GM23338 (cell line): ENCODE measurements at regions not wholly inside any gene's neighbourhood (a gene's known extent, or its start where the extent isn't known, plus 50 kb on each side); places are given as distances from the start of the nearest gene placed in this dataset.

Experiments used
- ATAC-seq: fragments of 200-7000 bp; cut with Tn5 transposase; 3 replicates; pipeline ENCODE4 v1.9.1; 2020
- DNase-seq: peaks from one replicate; pipeline ENCODE4 v3.0.0-alpha.2; 2015; ENCODE audit warnings: low spot score
- H2AFZ ChIP-seq: fragments of 200-600 bp; sonication (generic); 2 replicates; pipeline ENCODE4 v1.8.0; 2016; ENCODE audit warnings: antibody characterized with exemption, mild to moderate bottlenecking, moderate library complexity
- H3F3A ChIP-seq: fragments of 200-600 bp; sonication (generic); replicated peaks from 2 replicates; pipeline ENCODE4 v1.8.0; 2017; ENCODE audit warnings: antibody characterized with exemption, mixed run types, low read depth
- H3K27ac ChIP-seq: fragments of 200-600 bp; sonication (generic); 2 replicates; pipeline ENCODE4 v1.6.1; 2016; ENCODE audit warnings: low read depth
- H3K27me3 ChIP-seq: fragments of 200-600 bp; sonication (generic); 2 replicates; pipeline ENCODE4 v1.8.0; 2016; ENCODE audit warnings: mild to moderate bottlenecking, mixed run types, moderate library complexity; ENCODE audit not compliant: insufficient read depth
- H3K36me3 ChIP-seq: fragments of 200-600 bp; sonication (generic); 2 replicates; pipeline ENCODE4 v1.8.0; 2016; ENCODE audit warnings: mild to moderate bottlenecking; ENCODE audit not compliant: insufficient read depth
- H3K4me1 ChIP-seq: fragments of 200-600 bp; sonication (generic); 2 replicates; pipeline ENCODE4 v1.8.0; 2016; ENCODE audit warnings: mild to moderate bottlenecking, moderate library complexity; ENCODE audit not compliant: insufficient read depth
- H3K4me2 ChIP-seq: fragments of 200-600 bp; sonication (generic); 2 replicates; pipeline ENCODE4 v1.7.1; 2017; ENCODE audit warnings: mixed run types
- H3K4me3 ChIP-seq: fragments of 200-600 bp; sonication (generic); 2 replicates; pipeline ENCODE4 v1.6.1; 2016; ENCODE audit warnings: mixed run types
- H3K79me2 ChIP-seq: fragments of 200-600 bp; sonication (generic); replicated peaks from 2 replicates; pipeline ENCODE4 v1.8.0; 2017; ENCODE audit warnings: mild to moderate bottlenecking; ENCODE audit not compliant: insufficient read depth
- H3K9me2 ChIP-seq: fragments of 200-600 bp; sonication (generic); 2 replicates; pipeline ENCODE4 v1.8.0; 2017; ENCODE audit not compliant: insufficient read depth
- H4K20me1 ChIP-seq: fragments of 200-600 bp; sonication (generic); replicated peaks from 2 replicates; pipeline ENCODE4 v1.8.0; 2017; ENCODE audit warnings: mild to moderate bottlenecking; ENCODE audit not compliant: insufficient read depth
- H3K27ac Mint-ChIP-seq: 2 replicates; pipeline ENCODE4 v1.8.0; 2020; ENCODE audit warnings: inconsistent platforms, mild to moderate bottlenecking, moderate library complexity, mixed read lengths
- H3K27me3 Mint-ChIP-seq: 3 replicates; pipeline ENCODE4 v1.8.0; 2022; ENCODE audit warnings: low read depth, mild to moderate bottlenecking, moderate library complexity, mixed read lengths, inconsistent platforms; ENCODE audit not compliant: insufficient read depth, poor library complexity
- H3K36me3 Mint-ChIP-seq: 3 replicates; pipeline ENCODE4 v1.8.0; 2021; ENCODE audit warnings: low read depth, mild to moderate bottlenecking, inconsistent platforms, moderate library complexity, mixed read lengths
- H3K4me1 Mint-ChIP-seq: 3 replicates; pipeline ENCODE4 v1.8.0; 2020; ENCODE audit warnings: mild to moderate bottlenecking, inconsistent platforms, mixed read lengths
- H3K4me3 Mint-ChIP-seq: 3 replicates; pipeline ENCODE4 v1.8.0; 2021; ENCODE audit warnings: moderate library complexity, mild to moderate bottlenecking, inconsistent platforms, mixed read lengths
- H3K9me3 Mint-ChIP-seq: 3 replicates; pipeline ENCODE4 v1.8.0; 2020; ENCODE audit warnings: moderate library complexity, mild to moderate bottlenecking, inconsistent platforms, mixed read lengths
- CREB1 ChIP-seq: fragments of 250-450 bp; sonication (Bioruptor Pico); IDR thresholded peaks from 2 replicates; pipeline ENCODE4 v1.5.0; 2020; ENCODE audit warnings: low read depth, mild to moderate bottlenecking, moderate library complexity
- CTCF ChIP-seq, 2 experiments: fragments of 200-600 bp in 1 of 2; sonication (generic) in 1 of 2; conservative IDR thresholded peaks; 2 replicates each; pipeline versions ENCODE4 v1.5.1 to v1.6.1; 2016 to 2017; ENCODE audit warnings: antibody characterized with exemption in 2 of 2, low read depth in 2 of 2, mild to moderate bottlenecking in 2 of 2, moderate library complexity in 1 of 2
- ETS1 ChIP-seq: IDR thresholded peaks from 2 replicates; pipeline ENCODE4 v1.6.1; 2016; ENCODE audit warnings: antibody characterized with exemption
- EZH2 ChIP-seq: fragments of 200-600 bp; sonication (generic); IDR thresholded peaks from one replicate; pipeline ENCODE4 v1.8.0; 2017; ENCODE audit warnings: antibody characterized with exemption, mild to moderate bottlenecking, low read depth; ENCODE audit not compliant: unreplicated experiment
- EZH2phosphoT487 ChIP-seq: fragments of 200-600 bp; sonication (generic); IDR thresholded peaks from one replicate; pipeline ENCODE4 v1.8.1; 2018; ENCODE audit warnings: antibody characterized with exemption; ENCODE audit not compliant: unreplicated experiment
- JUNB ChIP-seq: IDR thresholded peaks from one replicate; pipeline ENCODE4 v1.6.1; 2016; ENCODE audit warnings: antibody characterized with exemption; ENCODE audit not compliant: unreplicated experiment
- NANOG ChIP-seq: IDR thresholded peaks from 2 replicates; pipeline ENCODE4 v1.6.1; 2016; ENCODE audit warnings: antibody characterized with exemption, borderline replicate concordance
- REST ChIP-seq: IDR thresholded peaks from one replicate; pipeline ENCODE4 v1.6.1; 2018; ENCODE audit warnings: antibody characterized with exemption; ENCODE audit not compliant: unreplicated experiment
- ZNF114 ChIP-seq: fragments of 250-450 bp; sonication (Bioruptor Pico); IDR thresholded peaks from 2 replicates; pipeline ENCODE4 v1.5.0; 2020; ENCODE audit warnings: mild to moderate bottlenecking, moderate library complexity
- ZNF462 ChIP-seq: fragments of 250-450 bp; sonication (Bioruptor Pico); IDR thresholded peaks from 2 replicates; pipeline ENCODE4 v1.5.0; 2020; ENCODE audit warnings: mild to moderate bottlenecking, moderate library complexity

- TF ChIP-seq CTCF (conservative IDR thresholded peaks at IDR 0.05; ENCODE audit: low read depth in 2 of 2) (no peak), JUNB (no peak), ZNF114 (CRISPR knock-in tag) (no peak)
Measured at GRCh38 chr4:19380600-19380999, 871.1 kb upstream of the SLIT2 start (continued).

- DNase-seq: no peak
- Histone ChIP-seq H3K4me2 (no peak overlapping the region), H3K79me2 (no peaks in the 10 kb centered on the region), H2AFZ (no peak overlapping the region), H3F3A (no peaks in the 10 kb centered on the region), H3K4me3 (no peak overlapping the region), H3K36me3 (no peaks in the 10 kb centered on the region), H3K9me2 (no peaks in the 10 kb centered on the region), H3K27me3 (no peaks in the 10 kb centered on the region), H4K20me1 (no peaks in the 10 kb centered on the region), H3K4me1 (no peaks in the 10 kb centered on the region), H3K27ac (no peak overlapping the region)
- Mint-ChIP-seq H3K27me3 (no peaks in the 10 kb centered on the region), H3K4me3 (no peak overlapping the region), H3K27ac (no peak overlapping the region), H3K36me3 (no peaks in the 10 kb centered on the region), H3K4me1 (no peaks in the 10 kb centered on the region), H3K9me3 (no peaks in the 10 kb centered on the region; the same call in 2 of the 3 replicates)
- ATAC-seq: no peak
- TF ChIP-seq JUNB: no peak
- no peak for TF ChIP-seq NANOG
- TF ChIP-seq REST: no peak
- TF ChIP-seq EZH2phosphoT487: no peak
- no peak for TF ChIP-seq ZNF462
- TF ChIP-seq CREB1 (CRISPR knock-in tag): no peak
- no peak for TF ChIP-seq CTCF (conservative IDR thresholded peaks at IDR 0.05; ENCODE audit: low read depth in 2 of 2)
- TF ChIP-seq EZH2: no peak
- no peak for TF ChIP-seq ETS1
Measured at GRCh38 chr4:19379191-19379708, 872.5 kb upstream of the SLIT2 start.
